ENCODE measurements at regions not wholly inside any gene's neighbourhood (a gene's known extent, or its start where the extent isn't known, plus 50 kb on each side); places are given as distances from the start of the nearest gene placed in this dataset.

DNA sequence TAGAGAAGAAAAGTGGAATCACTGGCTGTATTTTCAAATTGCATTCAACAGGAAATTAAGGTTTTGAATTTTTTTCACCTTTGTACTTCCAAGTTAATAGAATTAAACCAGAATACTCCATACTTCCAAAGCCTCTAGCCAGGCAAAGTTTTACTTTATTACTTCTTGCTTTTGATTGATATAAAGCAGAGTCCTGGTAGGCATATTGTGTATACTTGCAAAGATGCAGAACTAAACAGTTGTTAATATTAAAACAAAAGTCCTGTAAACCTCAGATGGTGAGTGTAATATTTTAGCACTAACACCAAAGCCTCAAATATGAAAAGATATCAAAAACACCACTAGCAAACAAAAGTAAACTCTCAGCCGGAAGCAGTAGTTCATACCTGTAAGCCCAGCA is 107.2 kb upstream of the C2CD4B start:
- Histone ChIP-seq H3K27me3 (ENCODE audit: low read depth) (no peaks in the 10 kb centered on the region), H3K9me3 (replicated peaks) (peaks cover 47% of the 10 kb centered on the region), H3K27ac (replicated peaks) (no peak overlapping the region), H3K4me1 (no peaks in the 10 kb centered on the region), H3K4me3 (no peak overlapping the region), H3K36me3 (peaks cover 5% of the 10 kb centered on the region)
- TF ChIP-seq CTCF (IDR thresholded peaks at IDR 0.05; ENCODE audit: borderline replicate concordance) = no peak
- intact Hi-C loops (cut with micrococcal nuclease) = no loop called here
- no peak for DNase-seq

- H3K27ac ChIP-seq (replicated peaks) = no peak overlapping the region
- intact Hi-C loops (cut with micrococcal nuclease) = no loop called here
Measured at GRCh38 chr15:62275831-62276230, 110.7 kb upstream of the C2CD4B start.

DNA sequence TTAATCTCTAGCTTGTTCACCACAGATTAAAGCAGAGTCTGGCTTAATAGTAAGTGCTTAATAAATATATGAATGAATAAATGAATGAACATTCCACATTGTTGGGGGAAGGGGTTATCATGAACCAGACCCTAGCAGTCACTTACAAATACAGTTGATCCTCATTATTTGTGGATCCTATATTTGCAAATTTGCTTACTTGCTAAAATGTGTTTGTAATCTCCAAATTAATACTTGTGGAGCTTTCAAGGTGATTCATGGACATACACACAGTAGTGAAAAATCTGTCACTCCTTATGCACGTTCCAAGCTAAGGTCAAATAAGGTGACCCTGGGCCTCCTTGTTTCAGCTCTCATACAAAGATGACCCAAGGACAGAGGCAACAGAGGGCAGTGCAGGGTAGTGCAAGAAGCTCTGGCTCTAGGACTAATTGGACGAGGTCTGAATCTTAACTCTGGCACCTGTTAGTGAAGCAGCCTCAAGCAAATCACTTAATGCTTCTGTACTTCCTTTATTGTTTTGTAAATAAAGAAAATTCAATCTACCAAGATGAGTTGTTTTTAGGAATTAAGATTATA is 112.8 kb upstream of the C2CD4B start:
- H3K27me3 ChIP-seq (ENCODE audit: low read depth) = no peaks in the 10 kb centered on the region
- no peak for DNase-seq
- H3K4me1 ChIP-seq = no peaks in the 10 kb centered on the region
- H3K9me3 ChIP-seq (replicated peaks) = no peaks in the 10 kb centered on the region
- no peak overlapping the region for H3K4me3 ChIP-seq
- intact Hi-C loops (cut with micrococcal nuclease) = no loop called here
- TF ChIP-seq CTCF (IDR thresholded peaks at IDR 0.05; ENCODE audit: borderline replicate concordance) = peak; percentile 29
- H3K27ac ChIP-seq (replicated peaks) = no peak overlapping the region
- H3K36me3 ChIP-seq = no peaks in the 10 kb centered on the region

More at GRCh38 chr15:62275831-62276230, 110.7 kb upstream of the C2CD4B start:
- H3K27me3 ChIP-seq (ENCODE audit: low read depth) = no peaks in the 10 kb centered on the region
- no peak overlapping the region for H3K4me3 ChIP-seq
- no peak for DNase-seq
- H3K9me3 ChIP-seq (replicated peaks) = peaks cover 12% of the 10 kb centered on the region
- H3K4me1 ChIP-seq = no peaks in the 10 kb centered on the region
- TF ChIP-seq CTCF (IDR thresholded peaks at IDR 0.05; ENCODE audit: borderline replicate concordance) = no peak
- H3K36me3 ChIP-seq = no peaks in the 10 kb centered on the region

DNA sequence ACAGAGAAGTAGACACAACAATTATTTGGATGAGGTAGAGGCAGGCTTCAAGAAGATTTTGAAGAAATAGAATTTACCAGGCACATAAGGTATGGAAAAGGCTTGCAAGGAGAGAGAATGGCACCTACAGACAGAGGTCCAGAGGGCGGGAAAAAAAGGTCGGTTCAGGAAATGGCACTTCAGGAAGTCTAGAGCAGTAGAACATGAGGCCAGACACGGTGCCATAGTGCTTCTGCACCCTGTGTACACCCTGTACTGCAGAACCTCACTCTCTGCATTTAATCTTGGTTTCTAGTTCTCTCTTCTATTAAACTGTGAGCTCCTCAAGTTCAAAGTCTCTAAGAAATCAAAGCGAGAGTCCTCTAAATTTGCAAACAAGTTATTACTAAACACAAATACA is 113.4 kb upstream of the C2CD4B start:
- H3K9me3 ChIP-seq (replicated peaks) = no peaks in the 10 kb centered on the region
- H3K27me3 ChIP-seq (ENCODE audit: low read depth) = no peaks in the 10 kb centered on the region
- no peak for TF ChIP-seq CTCF (IDR thresholded peaks at IDR 0.05; ENCODE audit: borderline replicate concordance)
- H3K36me3 ChIP-seq = no peaks in the 10 kb centered on the region
- no peak overlapping the region for H3K27ac ChIP-seq (replicated peaks)
- no peaks in the 10 kb centered on the region for H3K4me1 ChIP-seq
- DNase-seq = no peak
- intact Hi-C loops (cut with micrococcal nuclease) = no loop called here
- no peak overlapping the region for H3K4me3 ChIP-seq

DNA sequence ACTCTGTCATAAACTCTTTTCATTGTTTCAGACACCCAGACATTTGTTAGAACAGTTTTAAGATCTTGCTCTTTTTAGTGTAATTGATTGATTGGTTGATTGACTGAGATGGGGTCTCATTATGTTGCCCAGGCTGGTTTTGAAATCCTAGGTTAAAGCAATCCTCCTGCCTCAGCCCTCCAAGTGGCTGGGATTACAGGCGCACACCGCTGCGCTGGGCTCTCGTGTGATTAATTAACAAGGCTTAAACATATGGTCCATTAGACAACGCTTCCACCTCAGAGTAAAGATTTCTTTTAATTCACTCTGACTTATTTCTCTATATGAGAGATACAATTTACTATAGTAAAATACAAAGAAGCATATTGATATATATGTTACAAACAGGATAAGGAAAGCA is 114.0 kb upstream of the C2CD4B start:
- Histone ChIP-seq H3K36me3 (no peaks in the 10 kb centered on the region), H3K27ac (replicated peaks) (no peak overlapping the region), H3K4me3 (no peak overlapping the region), H3K4me1 (no peaks in the 10 kb centered on the region), H3K27me3 (ENCODE audit: low read depth) (no peaks in the 10 kb centered on the region), H3K9me3 (replicated peaks) (no peaks in the 10 kb centered on the region)
- no peak for TF ChIP-seq CTCF (IDR thresholded peaks at IDR 0.05; ENCODE audit: borderline replicate concordance)
- DNase-seq = no peak
- intact Hi-C loops (cut with micrococcal nuclease) = no loop called here
